ENCODE measurements at regions not wholly inside any gene's neighbourhood (a gene's known extent, or its start where the extent isn't known, plus 50 kb on each side); places are given as distances from the start of the nearest gene placed in this dataset.

DNA sequence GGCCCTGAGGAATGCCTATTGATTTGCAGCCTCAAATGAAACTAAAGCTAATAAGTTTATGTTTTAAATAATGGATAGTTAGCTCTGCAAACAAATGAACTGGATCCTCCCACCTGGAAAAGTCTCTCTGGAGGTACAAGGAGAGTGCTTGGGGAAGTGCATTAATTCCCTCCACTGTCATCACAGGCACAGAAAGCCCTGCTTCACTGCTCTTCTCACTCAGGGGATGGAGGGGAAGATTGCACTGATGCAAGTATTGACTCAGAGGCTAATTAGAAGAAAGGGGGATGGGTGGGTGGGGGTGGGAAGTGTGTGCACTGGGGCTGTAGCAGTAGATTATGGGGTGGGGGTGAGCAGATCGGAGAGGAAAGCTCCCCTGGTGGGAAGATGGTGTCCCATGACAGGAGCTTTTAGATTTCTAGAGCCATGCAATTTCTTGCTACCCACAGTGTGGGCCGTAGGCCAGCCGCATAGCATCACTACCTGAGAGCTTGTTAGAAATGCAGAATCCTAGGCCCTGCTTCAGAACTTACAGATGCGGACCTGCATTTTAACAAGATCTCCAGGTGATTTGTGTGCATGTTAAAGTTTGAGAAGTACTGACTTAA is 163.9 kb downstream of the HIPK3 start:
- no peak for DNase-seq
- Mint-ChIP-seq H3K9me3 (ENCODE audit: low read depth, unreplicated experiment) (no peaks in the 10 kb centered on the region), H3K4me3 (ENCODE audit: low read depth, unreplicated experiment) (no peak overlapping the region), H3K36me3 (ENCODE audit: insufficient read depth, unreplicated experiment) (no peaks in the 10 kb centered on the region), H3K27me3 (ENCODE audit: unreplicated experiment) (no peaks in the 10 kb centered on the region), H3K27ac (ENCODE audit: unreplicated experiment) (no peak overlapping the region), H3K4me1 (ENCODE audit: low read depth, unreplicated experiment) (no peaks in the 10 kb centered on the region)
- intact Hi-C loops (cut with micrococcal nuclease; ENCODE audit: unreplicated experiment) = no loop called here
- no TSS peak for BruUV-seq (replicated peaks)
- TF ChIP-seq, protein P1, sequence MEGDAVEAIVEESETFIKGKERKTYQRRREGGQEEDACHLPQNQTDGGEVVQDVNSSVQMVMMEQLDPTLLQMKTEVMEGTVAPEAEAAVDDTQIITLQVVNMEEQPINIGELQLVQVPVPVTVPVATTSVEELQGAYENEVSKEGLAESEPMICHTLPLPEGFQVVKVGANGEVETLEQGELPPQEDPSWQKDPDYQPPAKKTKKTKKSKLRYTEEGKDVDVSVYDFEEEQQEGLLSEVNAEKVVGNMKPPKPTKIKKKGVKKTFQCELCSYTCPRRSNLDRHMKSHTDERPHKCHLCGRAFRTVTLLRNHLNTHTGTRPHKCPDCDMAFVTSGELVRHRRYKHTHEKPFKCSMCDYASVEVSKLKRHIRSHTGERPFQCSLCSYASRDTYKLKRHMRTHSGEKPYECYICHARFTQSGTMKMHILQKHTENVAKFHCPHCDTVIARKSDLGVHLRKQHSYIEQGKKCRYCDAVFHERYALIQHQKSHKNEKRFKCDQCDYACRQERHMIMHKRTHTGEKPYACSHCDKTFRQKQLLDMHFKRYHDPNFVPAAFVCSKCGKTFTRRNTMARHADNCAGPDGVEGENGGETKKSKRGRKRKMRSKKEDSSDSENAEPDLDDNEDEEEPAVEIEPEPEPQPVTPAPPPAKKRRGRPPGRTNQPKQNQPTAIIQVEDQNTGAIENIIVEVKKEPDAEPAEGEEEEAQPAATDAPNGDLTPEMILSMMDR (IDR thresholded peaks at IDR 0.05; ENCODE audit: unreplicated experiment) = no peak
- CTCF ChIA-PET = interaction anchor here (0.5 kb wide), 1 partner anchor 15 kb away, joined by 4 read pairs; no protein-coding TSS in a partner anchor

DNA sequence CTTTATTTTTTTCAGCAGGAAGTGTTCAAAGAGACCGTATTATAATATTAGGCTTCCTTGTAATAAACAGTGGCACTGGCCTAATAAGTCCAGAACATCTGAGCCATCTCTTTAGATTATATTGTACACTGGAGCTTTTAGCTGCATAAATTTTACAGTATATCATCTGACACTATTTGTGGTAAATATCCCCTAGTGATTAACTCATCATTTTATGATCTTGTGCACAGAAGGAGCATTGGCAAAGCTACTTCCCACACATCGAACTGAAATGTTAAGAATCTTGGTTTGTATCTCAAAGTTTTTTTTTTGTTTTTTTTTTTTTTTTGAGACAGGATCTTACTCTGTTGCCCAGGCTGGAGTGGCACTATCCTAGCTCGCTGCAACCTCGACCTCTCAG is 162.7 kb downstream of the HIPK3 start:
- TF ChIP-seq, protein P1 (IDR thresholded peaks at IDR 0.05; ENCODE audit: unreplicated experiment) = no peak
- BruUV-seq (replicated peaks) = no TSS peak
- intact Hi-C loops (cut with micrococcal nuclease; ENCODE audit: unreplicated experiment) = no loop called here
- Mint-ChIP-seq H3K27me3 (ENCODE audit: unreplicated experiment) (no peaks in the 10 kb centered on the region), H3K9me3 (ENCODE audit: low read depth, unreplicated experiment) (no peaks in the 10 kb centered on the region), H3K36me3 (ENCODE audit: insufficient read depth, unreplicated experiment) (no peaks in the 10 kb centered on the region), H3K4me1 (ENCODE audit: low read depth, unreplicated experiment) (no peaks in the 10 kb centered on the region), H3K4me3 (ENCODE audit: low read depth, unreplicated experiment) (no peak overlapping the region), H3K27ac (ENCODE audit: unreplicated experiment) (no peak overlapping the region)
- CTCF ChIA-PET = interaction anchor here (0.6 to 0.7 kb wide), 2 partner anchors 123 to 287 kb away, joined by 4 read pairs; no protein-coding TSS in a partner anchor
- DNase-seq = no peak

DNA sequence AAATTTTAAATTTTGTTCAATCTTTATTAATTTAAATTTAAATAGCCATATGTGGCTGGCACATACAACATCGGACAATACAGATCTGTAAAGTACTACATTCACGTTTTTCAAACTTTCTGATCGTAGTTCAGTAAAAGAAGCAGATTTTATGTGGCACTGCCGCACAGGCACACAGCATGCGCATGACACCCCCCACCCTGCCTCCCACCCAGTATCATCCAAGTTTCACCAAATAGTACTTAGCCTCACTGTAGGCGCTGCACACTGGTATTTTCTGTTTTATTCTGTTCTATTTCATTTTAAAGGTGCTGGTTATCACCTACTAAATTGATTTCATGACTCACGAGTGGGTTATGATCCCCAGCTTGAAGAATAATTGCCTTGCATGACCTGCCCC is 159.9 kb downstream of the HIPK3 start:
- CTCF ChIA-PET = no interaction called here

DNA sequence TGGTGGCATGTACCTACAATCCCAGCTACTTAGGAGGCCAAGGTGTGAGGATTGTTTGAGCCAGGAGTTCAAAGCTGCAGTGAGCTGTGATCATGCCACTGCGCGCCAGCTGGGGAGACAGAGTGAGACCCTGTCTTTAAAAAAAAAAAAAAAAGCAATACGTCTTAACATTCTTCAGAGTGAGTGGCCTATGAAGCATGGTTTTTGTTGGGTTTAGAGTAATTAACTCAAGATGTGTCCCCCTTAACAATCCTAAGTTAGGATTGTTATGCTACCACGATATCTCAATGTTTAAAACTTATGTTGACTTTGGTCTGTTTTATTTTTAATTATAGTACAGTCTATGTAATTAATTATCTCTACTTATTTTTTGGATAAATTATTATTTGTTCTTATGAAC is 156.1 kb downstream of the HIPK3 start:
- TF ChIP-seq, protein P1 (IDR thresholded peaks at IDR 0.05; ENCODE audit: unreplicated experiment) = no peak
- Mint-ChIP-seq H3K36me3 (ENCODE audit: insufficient read depth, unreplicated experiment) (no peaks in the 10 kb centered on the region), H3K4me3 (ENCODE audit: low read depth, unreplicated experiment) (no peak overlapping the region), H3K9me3 (ENCODE audit: low read depth, unreplicated experiment) (no peaks in the 10 kb centered on the region), H3K27ac (ENCODE audit: unreplicated experiment) (no peak overlapping the region), H3K27me3 (ENCODE audit: unreplicated experiment) (no peaks in the 10 kb centered on the region), H3K4me1 (ENCODE audit: low read depth, unreplicated experiment) (no peaks in the 10 kb centered on the region)
- BruUV-seq (replicated peaks) = no TSS peak
- CTCF ChIA-PET = interaction anchor here (0.9 kb wide), 1 partner anchor 11 kb away, joined by 4 read pairs; no protein-coding TSS in a partner anchor
- intact Hi-C loops (cut with micrococcal nuclease; ENCODE audit: unreplicated experiment) = no loop called here
- DNase-seq = no peak

More for the DNA sequence above, 159.9 kb downstream of the HIPK3 start:
- no peak overlapping the region for H3K27ac Mint-ChIP-seq (ENCODE audit: unreplicated experiment)
- TF ChIP-seq, protein P1 (IDR thresholded peaks at IDR 0.05; ENCODE audit: unreplicated experiment) = no peak
- no peak overlapping the region for H3K4me3 Mint-ChIP-seq (ENCODE audit: low read depth, unreplicated experiment)
- no peaks in the 10 kb centered on the region for H3K9me3 Mint-ChIP-seq (ENCODE audit: low read depth, unreplicated experiment)
- H3K27me3 Mint-ChIP-seq (ENCODE audit: unreplicated experiment) = no peaks in the 10 kb centered on the region
- BruUV-seq (replicated peaks) = no TSS peak
- H3K4me1 Mint-ChIP-seq (ENCODE audit: low read depth, unreplicated experiment) = no peaks in the 10 kb centered on the region
- no peak for DNase-seq
- H3K36me3 Mint-ChIP-seq (ENCODE audit: insufficient read depth, unreplicated experiment) = no peaks in the 10 kb centered on the region
- intact Hi-C loops (cut with micrococcal nuclease; ENCODE audit: unreplicated experiment) = no loop called here

Data from Calu3 (cell line).